ENCODE measurements at regions not wholly inside any gene's neighbourhood (a gene's known extent, or its start where the extent isn't known, plus 50 kb on each side); places are given as distances from the start of the nearest gene placed in this dataset.

- TF ChIP-seq POLR2A (IDR thresholded peaks at IDR 0.05; ENCODE audit: low read depth, low read length) (no peak), ELK1 (IDR thresholded peaks at IDR 0.05; ENCODE audit: borderline replicate concordance, low read depth, low read length) (no peak), CTCF (conservative IDR thresholded peaks at IDR 0.05; ENCODE audit: low read depth, low read length) (no peak), CEBPB (IDR thresholded peaks at IDR 0.05; ENCODE audit: low read depth, low read length) (no peak), SMC3 (IDR thresholded peaks at IDR 0.05; ENCODE audit: low read depth, low read length) (no peak), BHLHE40 (IDR thresholded peaks at IDR 0.05; ENCODE audit: low read depth, low read length) (no peak), RFX5 (IDR thresholded peaks at IDR 0.05; ENCODE audit: low read depth, low read length) (no peak), FOS (IDR thresholded peaks at IDR 0.05; ENCODE audit: low read depth, low read length) (no peak), RCOR1 (IDR thresholded peaks at IDR 0.05; ENCODE audit: insufficient replicate concordance, low read length) (no peak), RAD21 (IDR thresholded peaks at IDR 0.05; ENCODE audit: low read length) (no peak)
- TF ChIP-seq, protein P1, sequence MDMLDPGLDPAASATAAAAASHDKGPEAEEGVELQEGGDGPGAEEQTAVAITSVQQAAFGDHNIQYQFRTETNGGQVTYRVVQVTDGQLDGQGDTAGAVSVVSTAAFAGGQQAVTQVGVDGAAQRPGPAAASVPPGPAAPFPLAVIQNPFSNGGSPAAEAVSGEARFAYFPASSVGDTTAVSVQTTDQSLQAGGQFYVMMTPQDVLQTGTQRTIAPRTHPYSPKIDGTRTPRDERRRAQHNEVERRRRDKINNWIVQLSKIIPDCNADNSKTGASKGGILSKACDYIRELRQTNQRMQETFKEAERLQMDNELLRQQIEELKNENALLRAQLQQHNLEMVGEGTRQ (IDR thresholded peaks at IDR 0.05; ENCODE audit: low read depth, low read length): no peak
Observed at GRCh38 chr13:47611664-47612288, 389.3 kb downstream of the SUCLA2 start.
